Stimulated activated CD8-positive, alpha-beta memory T cell treated with anti-CD3 and anti-CD28 coated beads, Interleukin-7, amount 100 ng/mL, for 1 hour (primary cell): ENCODE measurements at regions not wholly inside any gene's neighbourhood (a gene's known extent, or its start where the extent isn't known, plus 50 kb on each side); places are given as distances from the start of the nearest gene placed in this dataset.
"Not testable (repeated sequence)": the region's sequence is repeated elsewhere in the genome, so short reads cannot be mapped to it uniquely, and the experiment has no call there.

Experiments used
- DNase-seq, 2 donors: peaks; one replicate each; pipeline ENCODE4 v3.0.0-alpha.2; 2020; ENCODE audit warnings: low read depth in 2 of 2

- no peak for DNase-seq
Observed at GRCh38 chr5:50501491-50502228, 60.6 kb upstream of the EMB start.

- not testable (repeated sequence) for DNase-seq
Observed at GRCh38 chr5:50513028-50513457, 72.0 kb upstream of the EMB start.

- DNase-seq: not testable (repeated sequence)
Observed at GRCh38 chr5:50521060-50521459, 80.0 kb upstream of the EMB start.

GRCh38 chr5:50527514-50528060 lies 86.5 kb upstream of the EMB start:
- DNase-seq: not testable (repeated sequence)

GRCh38 chr5:50535393-50535792 lies 94.3 kb upstream of the EMB start:
- no peak for DNase-seq

GRCh38 chr5:50537534-50537933 lies 96.4 kb upstream of the EMB start:
- DNase-seq: not testable (repeated sequence)

GRCh38 chr5:50547303-50547702 lies 106.2 kb upstream of the EMB start:
- DNase-seq: no peak

- DNase-seq: no peak
Observed at GRCh38 chr5:50550267-50550666, 109.2 kb upstream of the EMB start.

GRCh38 chr5:50550993-50551392 lies 109.9 kb upstream of the EMB start:
- DNase-seq: no peak

- no peak for DNase-seq
Observed at GRCh38 chr5:50553560-50553984, 112.5 kb upstream of the EMB start.

GRCh38 chr5:50558640-50559039 lies 107.8 kb upstream of the PARP8 start:
- not testable (repeated sequence) for DNase-seq

GRCh38 chr5:50559955-50560354 lies 106.5 kb upstream of the PARP8 start:
- DNase-seq: no peak

GRCh38 chr5:50562694-50563093 lies 103.7 kb upstream of the PARP8 start:
- DNase-seq: no peak

GRCh38 chr5:50564079-50564478 lies 102.4 kb upstream of the PARP8 start:
- DNase-seq: no peak

GRCh38 chr5:50564558-50564957 lies 101.9 kb upstream of the PARP8 start:
- DNase-seq: no peak

- no peak for DNase-seq
Observed at GRCh38 chr5:50574121-50574520, 92.3 kb upstream of the PARP8 start.

- no peak for DNase-seq
Observed at GRCh38 chr5:50575740-50576139, 90.7 kb upstream of the PARP8 start.

GRCh38 chr5:50576265-50576664 lies 90.2 kb upstream of the PARP8 start:
- DNase-seq: no peak

GRCh38 chr5:50576686-50577256 lies 89.7 kb upstream of the PARP8 start:
- no peak for DNase-seq

- DNase-seq: no peak
Observed at GRCh38 chr5:50580506-50580905, 85.9 kb upstream of the PARP8 start.

GRCh38 chr5:50581845-50582244 lies 84.6 kb upstream of the PARP8 start:
- not testable (repeated sequence) for DNase-seq

- DNase-seq: no peak
Observed at GRCh38 chr5:50582699-50583098, 83.7 kb upstream of the PARP8 start.

- DNase-seq: no peak
Observed at GRCh38 chr5:50583621-50584020, 82.8 kb upstream of the PARP8 start.
